ENCODE measurements at regions not wholly inside any gene's neighbourhood (a gene's known extent, or its start where the extent isn't known, plus 50 kb on each side); places are given as distances from the start of the nearest gene placed in this dataset.

DNA sequence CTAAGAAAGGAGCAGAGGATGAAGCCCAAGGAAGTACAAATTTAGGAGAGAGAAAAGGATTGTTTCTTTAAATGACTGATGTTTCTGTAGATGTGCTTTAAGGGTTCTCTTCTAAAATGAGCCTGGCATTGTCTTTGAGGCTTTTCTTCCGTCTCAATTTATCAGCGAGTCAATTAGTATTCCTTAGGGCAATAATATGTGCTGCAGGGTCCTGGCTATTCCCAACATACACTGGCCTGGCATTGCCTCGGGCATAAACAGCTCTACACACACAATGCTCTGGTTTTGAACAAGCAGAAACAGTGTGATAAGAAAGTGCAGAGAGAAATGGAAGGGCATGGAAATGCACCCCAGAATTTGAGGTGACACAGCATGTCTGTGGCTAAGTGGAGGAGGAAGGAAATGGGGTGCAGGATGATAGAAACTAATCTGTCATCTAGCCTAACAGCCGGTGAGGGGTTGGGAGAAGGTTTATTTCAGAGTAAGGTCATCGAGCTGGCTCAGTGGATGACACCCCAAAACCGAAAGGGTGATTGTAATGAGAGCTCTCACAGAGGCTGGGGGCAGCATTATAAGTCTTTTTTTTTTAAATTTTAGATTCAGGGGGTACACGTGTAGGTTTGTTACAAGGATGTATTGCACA lies 67.5 kb upstream of the ARHGAP21 start:
- no peak for DNase-seq
- Histone ChIP-seq H2AFZ (ENCODE audit: low read depth) (no peak overlapping the region), H4K20me1 (ENCODE audit: insufficient read depth) (no peaks in the 10 kb centered on the region), H3K9me2 (no peaks in the 10 kb centered on the region), H3K27ac (ENCODE audit: low read depth in 2 of 2, low read length in 1 of 2) (no peak overlapping the region), H3K9ac (no peak overlapping the region), H3K4me1 (ENCODE audit: control insufficient read depth in 1 of 2, insufficient read depth in 2 of 2, low read depth in 1 of 2, low read length in 1 of 2) (no peaks in the 10 kb centered on the region), H3K9me3 (no peaks in the 10 kb centered on the region), H3K79me2 (ENCODE audit: insufficient read depth) (no peaks in the 10 kb centered on the region), H3K36me3 (replicated peaks in 1 of 2; ENCODE audit: control insufficient read depth in 1 of 2, insufficient read depth in 2 of 2, low read length in 1 of 2) (no peaks in the 10 kb centered on the region), H3K27me3 (ENCODE audit: insufficient read depth) (no peaks in the 10 kb centered on the region), H3K4me3 (ENCODE audit: low read depth in 2 of 2, low read length in 1 of 2) (no peak overlapping the region), H3K4me2 (no peak overlapping the region), H3F3A (replicated peaks; ENCODE audit: insufficient read depth) (no peaks in the 10 kb centered on the region)
- TF ChIP-seq FOSL2 (IDR thresholded peaks at IDR 0.05; ENCODE audit: borderline replicate concordance, low read depth) (no peak), NRF1 (IDR thresholded peaks at IDR 0.05; ENCODE audit: low read depth, low read length) (no peak), RAD21 (IDR thresholded peaks at IDR 0.05; ENCODE audit: low read length) (no peak), RFX5 (IDR thresholded peaks at IDR 0.05; ENCODE audit: low read length) (no peak), EP300 (IDR thresholded peaks at IDR 0.05; ENCODE audit: borderline replicate concordance in 1 of 2, low read depth in 1 of 2, low read length in 1 of 2) (no peak), GATA2 (CRISPR knock-in tag; IDR thresholded peaks at IDR 0.05) (no peak), JUND (IDR thresholded peaks at IDR 0.05) (no peak), FOXM1 (IDR thresholded peaks at IDR 0.05; ENCODE audit: low read depth) (no peak), SMC3 (IDR thresholded peaks at IDR 0.05; ENCODE audit: low read depth, low read length) (no peak), TEAD4 (IDR thresholded peaks at IDR 0.05; ENCODE audit: borderline replicate concordance, insufficient read depth) (no peak), NFIC (IDR thresholded peaks at IDR 0.05; ENCODE audit: borderline replicate concordance) (no peak), EZH2phosphoT487 (IDR thresholded peaks at IDR 0.05; ENCODE audit: borderline replicate concordance, low read depth) (no peak), ELF1 (IDR thresholded peaks at IDR 0.05) (no peak)
- TF ChIP-seq, protein P1, sequence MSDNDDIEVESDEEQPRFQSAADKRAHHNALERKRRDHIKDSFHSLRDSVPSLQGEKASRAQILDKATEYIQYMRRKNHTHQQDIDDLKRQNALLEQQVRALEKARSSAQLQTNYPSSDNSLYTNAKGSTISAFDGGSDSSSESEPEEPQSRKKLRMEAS (IDR thresholded peaks at IDR 0.05; ENCODE audit: low read depth), result no peak
- TF ChIP-seq, protein P2, sequence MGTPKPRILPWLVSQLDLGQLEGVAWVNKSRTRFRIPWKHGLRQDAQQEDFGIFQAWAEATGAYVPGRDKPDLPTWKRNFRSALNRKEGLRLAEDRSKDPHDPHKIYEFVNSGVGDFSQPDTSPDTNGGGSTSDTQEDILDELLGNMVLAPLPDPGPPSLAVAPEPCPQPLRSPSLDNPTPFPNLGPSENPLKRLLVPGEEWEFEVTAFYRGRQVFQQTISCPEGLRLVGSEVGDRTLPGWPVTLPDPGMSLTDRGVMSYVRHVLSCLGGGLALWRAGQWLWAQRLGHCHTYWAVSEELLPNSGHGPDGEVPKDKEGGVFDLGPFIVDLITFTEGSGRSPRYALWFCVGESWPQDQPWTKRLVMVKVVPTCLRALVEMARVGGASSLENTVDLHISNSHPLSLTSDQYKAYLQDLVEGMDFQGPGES (IDR thresholded peaks at IDR 0.05; ENCODE audit: low read depth, low read length), result no peak
- TF ChIP-seq, protein P3, sequence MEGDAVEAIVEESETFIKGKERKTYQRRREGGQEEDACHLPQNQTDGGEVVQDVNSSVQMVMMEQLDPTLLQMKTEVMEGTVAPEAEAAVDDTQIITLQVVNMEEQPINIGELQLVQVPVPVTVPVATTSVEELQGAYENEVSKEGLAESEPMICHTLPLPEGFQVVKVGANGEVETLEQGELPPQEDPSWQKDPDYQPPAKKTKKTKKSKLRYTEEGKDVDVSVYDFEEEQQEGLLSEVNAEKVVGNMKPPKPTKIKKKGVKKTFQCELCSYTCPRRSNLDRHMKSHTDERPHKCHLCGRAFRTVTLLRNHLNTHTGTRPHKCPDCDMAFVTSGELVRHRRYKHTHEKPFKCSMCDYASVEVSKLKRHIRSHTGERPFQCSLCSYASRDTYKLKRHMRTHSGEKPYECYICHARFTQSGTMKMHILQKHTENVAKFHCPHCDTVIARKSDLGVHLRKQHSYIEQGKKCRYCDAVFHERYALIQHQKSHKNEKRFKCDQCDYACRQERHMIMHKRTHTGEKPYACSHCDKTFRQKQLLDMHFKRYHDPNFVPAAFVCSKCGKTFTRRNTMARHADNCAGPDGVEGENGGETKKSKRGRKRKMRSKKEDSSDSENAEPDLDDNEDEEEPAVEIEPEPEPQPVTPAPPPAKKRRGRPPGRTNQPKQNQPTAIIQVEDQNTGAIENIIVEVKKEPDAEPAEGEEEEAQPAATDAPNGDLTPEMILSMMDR (IDR thresholded peaks at IDR 0.05), result no peak
- CTCF ChIA-PET, result no interaction called here
- WGBS (ENCODE audit: low lambda C conversion rate), result 76% methylated on average over 7 of the region's 7 CpGs
- POLR2A ChIA-PET, result no interaction called here

DNA sequence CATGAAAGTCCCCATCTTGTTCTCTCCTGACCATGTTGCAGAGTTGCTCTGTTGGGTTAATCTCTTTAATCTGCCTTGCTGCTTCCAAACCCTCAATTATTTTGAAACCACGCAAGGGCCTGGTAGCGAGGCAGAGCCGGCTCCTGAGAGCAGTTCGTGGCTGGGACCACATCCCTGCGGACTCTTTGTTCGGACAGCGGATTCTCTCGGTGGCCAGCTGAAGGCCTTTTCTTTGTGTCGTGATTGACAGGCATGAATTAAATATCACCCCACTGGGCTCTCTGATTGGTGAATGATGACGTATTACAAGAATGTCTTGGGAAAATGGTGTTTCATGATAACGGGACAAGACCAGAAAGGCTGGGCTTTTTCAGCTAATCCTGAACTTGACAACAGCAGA lies 66.9 kb upstream of the ARHGAP21 start:
- no peaks in the 10 kb centered on the region for H3K36me3 ChIP-seq (replicated peaks in 1 of 2; ENCODE audit: control insufficient read depth in 1 of 2, insufficient read depth in 2 of 2, low read length in 1 of 2)
- ChIA-PET POLR2A (no interaction called here), CTCF (interaction anchor here (0.6 kb wide), 1 partner anchor 146 kb away, joined by 3 read pairs; no protein-coding TSS in a partner anchor)
- no peaks in the 10 kb centered on the region for H3F3A ChIP-seq (replicated peaks; ENCODE audit: insufficient read depth)
- no peak for DNase-seq
- no peaks in the 10 kb centered on the region for H3K79me2 ChIP-seq (ENCODE audit: insufficient read depth)
- no peak overlapping the region for H3K4me2 ChIP-seq
- no peak overlapping the region for H3K9ac ChIP-seq
- H3K9me2 ChIP-seq, result no peaks in the 10 kb centered on the region
- H3K27me3 ChIP-seq (ENCODE audit: insufficient read depth), result no peaks in the 10 kb centered on the region
- H4K20me1 ChIP-seq (ENCODE audit: insufficient read depth), result no peaks in the 10 kb centered on the region
- no peaks in the 10 kb centered on the region for H3K4me1 ChIP-seq (ENCODE audit: control insufficient read depth in 1 of 2, insufficient read depth in 2 of 2, low read depth in 1 of 2, low read length in 1 of 2)
- WGBS (ENCODE audit: low lambda C conversion rate), result 96% methylated on average over 11 of the region's 11 CpGs
- no peaks in the 10 kb centered on the region for H3K9me3 ChIP-seq
- no peak overlapping the region for H2AFZ ChIP-seq (ENCODE audit: low read depth)
- H3K4me3 ChIP-seq (ENCODE audit: low read depth in 2 of 2, low read length in 1 of 2), result no peak overlapping the region
- TF ChIP-seq, protein P4, sequence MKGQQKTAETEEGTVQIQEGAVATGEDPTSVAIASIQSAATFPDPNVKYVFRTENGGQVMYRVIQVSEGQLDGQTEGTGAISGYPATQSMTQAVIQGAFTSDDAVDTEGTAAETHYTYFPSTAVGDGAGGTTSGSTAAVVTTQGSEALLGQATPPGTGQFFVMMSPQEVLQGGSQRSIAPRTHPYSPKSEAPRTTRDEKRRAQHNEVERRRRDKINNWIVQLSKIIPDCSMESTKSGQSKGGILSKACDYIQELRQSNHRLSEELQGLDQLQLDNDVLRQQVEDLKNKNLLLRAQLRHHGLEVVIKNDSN (IDR thresholded peaks at IDR 0.05; ENCODE audit: borderline replicate concordance, low read depth), result no peak
- TF ChIP-seq ELF1 (IDR thresholded peaks at IDR 0.05) (no peak), YY1 (IDR thresholded peaks at IDR 0.05; ENCODE audit: low read depth) (no peak), EZH2phosphoT487 (IDR thresholded peaks at IDR 0.05; ENCODE audit: borderline replicate concordance, low read depth) (no peak), POLR2AphosphoS5 (IDR thresholded peaks at IDR 0.05; ENCODE audit: low read depth, low read length) (no peak), EP300 (IDR thresholded peaks at IDR 0.05; ENCODE audit: borderline replicate concordance in 1 of 2, low read depth in 1 of 2, low read length in 1 of 2) (no peak)
- TF ChIP-seq, protein P5, sequence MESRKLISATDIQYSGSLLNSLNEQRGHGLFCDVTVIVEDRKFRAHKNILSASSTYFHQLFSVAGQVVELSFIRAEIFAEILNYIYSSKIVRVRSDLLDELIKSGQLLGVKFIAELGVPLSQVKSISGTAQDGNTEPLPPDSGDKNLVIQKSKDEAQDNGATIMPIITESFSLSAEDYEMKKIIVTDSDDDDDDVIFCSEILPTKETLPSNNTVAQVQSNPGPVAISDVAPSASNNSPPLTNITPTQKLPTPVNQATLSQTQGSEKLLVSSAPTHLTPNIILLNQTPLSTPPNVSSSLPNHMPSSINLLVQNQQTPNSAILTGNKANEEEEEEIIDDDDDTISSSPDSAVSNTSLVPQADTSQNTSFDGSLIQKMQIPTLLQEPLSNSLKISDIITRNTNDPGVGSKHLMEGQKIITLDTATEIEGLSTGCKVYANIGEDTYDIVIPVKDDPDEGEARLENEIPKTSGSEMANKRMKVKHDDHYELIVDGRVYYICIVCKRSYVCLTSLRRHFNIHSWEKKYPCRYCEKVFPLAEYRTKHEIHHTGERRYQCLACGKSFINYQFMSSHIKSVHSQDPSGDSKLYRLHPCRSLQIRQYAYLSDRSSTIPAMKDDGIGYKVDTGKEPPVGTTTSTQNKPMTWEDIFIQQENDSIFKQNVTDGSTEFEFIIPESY (IDR thresholded peaks at IDR 0.05; ENCODE audit: borderline replicate concordance, low read depth), result no peak
- TF ChIP-seq, protein P1 (IDR thresholded peaks at IDR 0.05; ENCODE audit: low read depth), result no peak
- TF ChIP-seq, protein P6, sequence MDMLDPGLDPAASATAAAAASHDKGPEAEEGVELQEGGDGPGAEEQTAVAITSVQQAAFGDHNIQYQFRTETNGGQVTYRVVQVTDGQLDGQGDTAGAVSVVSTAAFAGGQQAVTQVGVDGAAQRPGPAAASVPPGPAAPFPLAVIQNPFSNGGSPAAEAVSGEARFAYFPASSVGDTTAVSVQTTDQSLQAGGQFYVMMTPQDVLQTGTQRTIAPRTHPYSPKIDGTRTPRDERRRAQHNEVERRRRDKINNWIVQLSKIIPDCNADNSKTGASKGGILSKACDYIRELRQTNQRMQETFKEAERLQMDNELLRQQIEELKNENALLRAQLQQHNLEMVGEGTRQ (IDR thresholded peaks at IDR 0.05; ENCODE audit: borderline replicate concordance, low read depth, low read length), result no peak
- no peak overlapping the region for H3K27ac ChIP-seq (ENCODE audit: low read depth in 2 of 2, low read length in 1 of 2)
